ENCODE measurements at regions not wholly inside any gene's neighbourhood (a gene's known extent, or its start where the extent isn't known, plus 50 kb on each side); places are given as distances from the start of the nearest gene placed in this dataset.

- Histone ChIP-seq H3F3A (ENCODE audit: low read depth) (no peaks in the 10 kb centered on the region), H3K27me3 (ENCODE audit: insufficient read depth, low read length, poor library complexity, severe bottlenecking) (no peaks in the 10 kb centered on the region), H3K36me3 (ENCODE audit: insufficient read depth, low read length) (no peaks in the 10 kb centered on the region), H4K20me1 (ENCODE audit: insufficient read depth, low read length, poor library complexity, severe bottlenecking) (no peaks in the 10 kb centered on the region), H3K9me2 (replicated peaks; ENCODE audit: low read depth, low read length) (no peaks in the 10 kb centered on the region), H3K9ac (ENCODE audit: low read depth, low read length, poor library complexity, severe bottlenecking) (no peak overlapping the region), H3K79me2 (ENCODE audit: insufficient read depth, low read length) (no peaks in the 10 kb centered on the region), H3K9me3 (ENCODE audit: insufficient read depth, low read depth, low read length) (no peaks in the 10 kb centered on the region), H3K4me1 (ENCODE audit: insufficient read depth, low read length, poor library complexity, severe bottlenecking) (no peaks in the 10 kb centered on the region), H3K4me2 (ENCODE audit: low read depth, low read length, poor library complexity, severe bottlenecking) (no peak overlapping the region), H3K4me3 (ENCODE audit: low read length, poor library complexity, severe bottlenecking) (no peak overlapping the region), H2AFZ (ENCODE audit: low read length) (no peak overlapping the region)
- TF ChIP-seq, protein P1, sequence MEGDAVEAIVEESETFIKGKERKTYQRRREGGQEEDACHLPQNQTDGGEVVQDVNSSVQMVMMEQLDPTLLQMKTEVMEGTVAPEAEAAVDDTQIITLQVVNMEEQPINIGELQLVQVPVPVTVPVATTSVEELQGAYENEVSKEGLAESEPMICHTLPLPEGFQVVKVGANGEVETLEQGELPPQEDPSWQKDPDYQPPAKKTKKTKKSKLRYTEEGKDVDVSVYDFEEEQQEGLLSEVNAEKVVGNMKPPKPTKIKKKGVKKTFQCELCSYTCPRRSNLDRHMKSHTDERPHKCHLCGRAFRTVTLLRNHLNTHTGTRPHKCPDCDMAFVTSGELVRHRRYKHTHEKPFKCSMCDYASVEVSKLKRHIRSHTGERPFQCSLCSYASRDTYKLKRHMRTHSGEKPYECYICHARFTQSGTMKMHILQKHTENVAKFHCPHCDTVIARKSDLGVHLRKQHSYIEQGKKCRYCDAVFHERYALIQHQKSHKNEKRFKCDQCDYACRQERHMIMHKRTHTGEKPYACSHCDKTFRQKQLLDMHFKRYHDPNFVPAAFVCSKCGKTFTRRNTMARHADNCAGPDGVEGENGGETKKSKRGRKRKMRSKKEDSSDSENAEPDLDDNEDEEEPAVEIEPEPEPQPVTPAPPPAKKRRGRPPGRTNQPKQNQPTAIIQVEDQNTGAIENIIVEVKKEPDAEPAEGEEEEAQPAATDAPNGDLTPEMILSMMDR (conservative IDR thresholded peaks at IDR 0.05; ENCODE audit: low read length) = no peak
- no peak for TF ChIP-seq EZH2phosphoT487 (IDR thresholded peaks at IDR 0.05; ENCODE audit: borderline replicate concordance)
Observed at GRCh38 chr1:106571109-106571508, 485.4 kb upstream of the PRMT6 start.

DNA sequence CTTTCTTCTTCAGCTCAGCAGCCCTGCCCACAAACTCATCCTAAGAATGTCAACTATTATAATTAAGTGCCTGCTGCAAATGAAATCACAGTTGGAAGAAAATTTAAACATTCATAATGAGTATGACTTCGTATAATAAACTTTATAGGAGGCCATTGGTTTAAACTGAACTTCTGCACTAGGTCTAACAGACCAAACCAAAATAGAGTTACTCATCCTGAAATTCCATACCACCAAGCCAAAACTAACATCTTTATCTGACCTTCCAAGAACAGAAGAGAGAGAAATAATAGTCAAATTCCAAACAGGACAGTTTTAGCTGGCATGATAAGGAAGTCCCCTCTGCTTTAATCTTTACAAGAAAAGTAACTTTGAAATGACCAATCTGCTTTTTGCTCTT, 472.4 kb upstream of the PRMT6 start:
- H3K79me2 ChIP-seq (ENCODE audit: insufficient read depth, low read length) = no peaks in the 10 kb centered on the region
- no peaks in the 10 kb centered on the region for H3K36me3 ChIP-seq (ENCODE audit: insufficient read depth, low read length)
- no peaks in the 10 kb centered on the region for H3K27me3 ChIP-seq (ENCODE audit: insufficient read depth, low read length, poor library complexity, severe bottlenecking)
- H3K9me2 ChIP-seq (replicated peaks; ENCODE audit: low read depth, low read length) = no peaks in the 10 kb centered on the region
- no peak for TF ChIP-seq EZH2phosphoT487 (IDR thresholded peaks at IDR 0.05; ENCODE audit: borderline replicate concordance)
- TF ChIP-seq, protein P1 (conservative IDR thresholded peaks at IDR 0.05; ENCODE audit: low read length) = no peak
- H2AFZ ChIP-seq (ENCODE audit: low read length) = no peak overlapping the region
- no peak overlapping the region for H3K9ac ChIP-seq (ENCODE audit: low read depth, low read length, poor library complexity, severe bottlenecking)
- no peaks in the 10 kb centered on the region for H3K9me3 ChIP-seq (ENCODE audit: insufficient read depth, low read depth, low read length)
- H3K4me1 ChIP-seq (ENCODE audit: insufficient read depth, low read length, poor library complexity, severe bottlenecking) = no peaks in the 10 kb centered on the region
- H3K4me2 ChIP-seq (ENCODE audit: low read depth, low read length, poor library complexity, severe bottlenecking) = no peak overlapping the region
- no peaks in the 10 kb centered on the region for H3F3A ChIP-seq (ENCODE audit: low read depth)
- H4K20me1 ChIP-seq (ENCODE audit: insufficient read depth, low read length, poor library complexity, severe bottlenecking) = no peaks in the 10 kb centered on the region
- H3K4me3 ChIP-seq (ENCODE audit: low read length, poor library complexity, severe bottlenecking) = no peak overlapping the region

- no peak overlapping the region for H2AFZ ChIP-seq (ENCODE audit: low read length)
- no peak overlapping the region for H3K4me3 ChIP-seq (ENCODE audit: low read length, poor library complexity, severe bottlenecking)
- H3K9me2 ChIP-seq (replicated peaks; ENCODE audit: low read depth, low read length) = no peaks in the 10 kb centered on the region
- TF ChIP-seq, protein P1 (conservative IDR thresholded peaks at IDR 0.05; ENCODE audit: low read length) = no peak
- TF ChIP-seq EZH2phosphoT487 (IDR thresholded peaks at IDR 0.05; ENCODE audit: borderline replicate concordance) = no peak
- H3K9me3 ChIP-seq (ENCODE audit: insufficient read depth, low read depth, low read length) = no peaks in the 10 kb centered on the region
- no peaks in the 10 kb centered on the region for H3K36me3 ChIP-seq (ENCODE audit: insufficient read depth, low read length)
- H3K9ac ChIP-seq (ENCODE audit: low read depth, low read length, poor library complexity, severe bottlenecking) = no peak overlapping the region
- H4K20me1 ChIP-seq (ENCODE audit: insufficient read depth, low read length, poor library complexity, severe bottlenecking) = no peaks in the 10 kb centered on the region
- no peak overlapping the region for H3K4me2 ChIP-seq (ENCODE audit: low read depth, low read length, poor library complexity, severe bottlenecking)
- H3F3A ChIP-seq (ENCODE audit: low read depth) = no peaks in the 10 kb centered on the region
- H3K79me2 ChIP-seq (ENCODE audit: insufficient read depth, low read length) = no peaks in the 10 kb centered on the region
- no peaks in the 10 kb centered on the region for H3K27me3 ChIP-seq (ENCODE audit: insufficient read depth, low read length, poor library complexity, severe bottlenecking)
- H3K4me1 ChIP-seq (ENCODE audit: insufficient read depth, low read length, poor library complexity, severe bottlenecking) = no peaks in the 10 kb centered on the region
Observed at GRCh38 chr1:106584676-106585075, 471.8 kb upstream of the PRMT6 start.
